OCI-LY7 (cell line): ENCODE measurements at regions not wholly inside any gene's neighbourhood (a gene's known extent, or its start where the extent isn't known, plus 50 kb on each side); places are given as distances from the start of the nearest gene placed in this dataset.

Source experiments
- BruUV-seq: library from RNA; stranded (reverse); fragments of 400-500 nt; replicated peaks from 2 replicates; lab custom pipeline; 2021; lab: Mats Ljungman, UMichigan
- CTCF ChIA-PET: fragments of 300-600 bp; sonication (Branson Sonifier 250); formaldehyde crosslinking; loops from one replicate; lab custom pipeline; 2022; ENCODE audit warnings: antibody characterized with exemption; ENCODE audit not compliant: unreplicated experiment; lab: Charles Lee
- POLR2A ChIA-PET: fragments of 300-600 bp; sonication (Branson Sonifier 250); formaldehyde crosslinking; loops from one replicate; lab custom pipeline; 2022; ENCODE audit warnings: antibody characterized with exemption; lab: Charles Lee
- DNase-seq: peaks from one replicate; pipeline ENCODE4 v3.0.0-alpha.2; 2015; ENCODE audit warnings: low spot score
- H2AFZ ChIP-seq: fragments of 200-600 bp; sonication (generic), shearing (Covaris generic); 2 replicates; pipeline ENCODE4 v1.6.1; 2014; ENCODE audit warnings: mild to moderate bottlenecking, antibody characterized with exemption, low read length, moderate library complexity
- H3K27ac ChIP-seq: fragments of 200-600 bp; sonication (generic); 2 replicates; pipeline ENCODE4 v1.5.1; 2014; ENCODE audit warnings: mixed run types, low read depth, mild to moderate bottlenecking, moderate library complexity, low read length, inconsistent platforms; ENCODE audit not compliant: poor library complexity, severe bottlenecking
- H3K36me3 ChIP-seq: fragments of 200-600 bp; sonication (generic); 2 replicates; pipeline ENCODE4 v1.6.1; 2014; ENCODE audit warnings: mild to moderate bottlenecking, antibody characterized with exemption, low read length, moderate library complexity, mixed read lengths; ENCODE audit not compliant: insufficient read depth
- H3K4me1 ChIP-seq: fragments of 200-600 bp; sonication (generic); 2 replicates; pipeline ENCODE4 v1.5.1; 2014; ENCODE audit warnings: mild to moderate bottlenecking, low read length; ENCODE audit not compliant: insufficient read depth, poor library complexity, severe bottlenecking
- H3K4me2 ChIP-seq: fragments of 200-600 bp; sonication (generic); 2 replicates; pipeline ENCODE4 v1.6.1; 2014; ENCODE audit warnings: mild to moderate bottlenecking, low read length
- H3K4me3 ChIP-seq: fragments of 200-600 bp; sonication (generic); 2 replicates; pipeline ENCODE4 v1.5.1; 2014; ENCODE audit warnings: mild to moderate bottlenecking, low read depth, low read length; ENCODE audit not compliant: poor library complexity, severe bottlenecking
- H3K79me2 ChIP-seq: fragments of 200-600 bp; sonication (generic); 2 replicates; pipeline ENCODE4 v1.6.1; 2016; ENCODE audit warnings: low read depth, mild to moderate bottlenecking, low read length, moderate library complexity, mixed read lengths; ENCODE audit not compliant: insufficient read depth
- H3K9me2 ChIP-seq: fragments of 200-600 bp; sonication (generic); 2 replicates; pipeline ENCODE4 v1.6.1; 2016; ENCODE audit warnings: mild to moderate bottlenecking, low read length, mixed read lengths; ENCODE audit not compliant: insufficient read depth
- H3K9me3 ChIP-seq: fragments of 200-600 bp; sonication (generic); 2 replicates; pipeline ENCODE4 v1.6.1; 2014; ENCODE audit warnings: mild to moderate bottlenecking, mixed run types, low read length, mixed read lengths
- H4K20me1 ChIP-seq: fragments of 200-600 bp; sonication (generic); 2 replicates; pipeline ENCODE4 v1.6.1; 2014; ENCODE audit warnings: mild to moderate bottlenecking, antibody characterized with exemption, low read length, moderate library complexity, mixed read lengths; ENCODE audit not compliant: insufficient read depth
- CTCF ChIP-seq: fragments of 200-600 bp; sonication (generic); conservative IDR thresholded peaks from 2 replicates; pipeline ENCODE4 v1.5.1; 2014; ENCODE audit warnings: mild to moderate bottlenecking, antibody characterized with exemption, low read length, moderate library complexity, mixed read lengths
- EZH2phosphoT487 ChIP-seq: fragments of 200-600 bp; sonication (generic); IDR thresholded peaks from 2 replicates; pipeline ENCODE4 v1.6.1; 2018; ENCODE audit warnings: low read depth, borderline replicate concordance, mild to moderate bottlenecking, mixed run types, antibody characterized with exemption, low read length, moderate library complexity, mixed read lengths
- intact Hi-C: fragments of 100-400 bp; cut with micrococcal nuclease; formaldehyde crosslinking; loops from one replicate; pipeline ENCODE4 v1.10.0; 2022; ENCODE audit not compliant: unreplicated experiment

DNA sequence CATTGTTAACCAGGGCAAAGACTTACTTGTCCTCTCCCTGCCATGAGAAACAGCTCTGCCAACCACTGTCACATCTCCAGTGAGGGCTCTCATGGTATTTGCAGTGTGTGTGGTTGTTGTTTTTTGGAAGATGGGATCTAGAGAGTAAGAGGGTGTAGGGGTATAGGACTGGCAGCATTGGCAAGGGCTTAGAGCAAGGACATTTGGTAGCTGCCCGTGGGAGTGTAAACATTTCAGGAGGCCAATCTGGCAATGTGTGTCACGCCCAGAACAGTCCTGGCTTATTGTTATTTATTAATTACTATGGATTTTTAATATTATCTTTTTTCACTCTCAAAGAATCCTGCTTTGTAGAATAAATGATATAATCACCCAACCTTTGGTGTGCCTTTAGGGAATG, 90.5 kb downstream of the TMEM17 start:
- DNase-seq = no peak
- no peaks in the 10 kb centered on the region for H4K20me1 ChIP-seq
- no peak overlapping the region for H3K4me2 ChIP-seq
- H3K9me3 ChIP-seq = no peaks in the 10 kb centered on the region
- no peak overlapping the region for H2AFZ ChIP-seq
- H3K27ac ChIP-seq = no peak overlapping the region
- no peak for TF ChIP-seq EZH2phosphoT487
- POLR2A ChIA-PET = interaction anchor here (0.9 kb wide), 1 partner anchor 486 kb away, joined by 3 read pairs; no protein-coding TSS in a partner anchor
- H3K4me1 ChIP-seq = peaks cover 19% of the 10 kb centered on the region
- CTCF ChIA-PET = no interaction called here
- no TSS peak for BruUV-seq
- intact Hi-C loops = no loop called here
- no peaks in the 10 kb centered on the region for H3K36me3 ChIP-seq
- H3K79me2 ChIP-seq = no peaks in the 10 kb centered on the region
- H3K4me3 ChIP-seq = no peak overlapping the region
- no peaks in the 10 kb centered on the region for H3K9me2 ChIP-seq

GRCh38 chr2:62415019-62415431, 91.0 kb downstream of the TMEM17 start:
- DNase-seq = peak; percentile 21
- Histone ChIP-seq H3K4me2 (no peak overlapping the region), H3K9me3 (no peaks in the 10 kb centered on the region), H2AFZ (no peak overlapping the region), H3K9me2 (no peaks in the 10 kb centered on the region), H3K4me1 (peaks cover 20% of the 10 kb centered on the region), H3K79me2 (no peaks in the 10 kb centered on the region), H3K27ac (no peak overlapping the region), H3K4me3 (no peak overlapping the region), H4K20me1 (no peaks in the 10 kb centered on the region), H3K36me3 (no peaks in the 10 kb centered on the region)
- TF ChIP-seq EZH2phosphoT487 (no peak), CTCF (no peak)
- ChIA-PET POLR2A (interaction anchor here (0.9 kb wide), 1 partner anchor 486 kb away, joined by 3 read pairs; no protein-coding TSS in a partner anchor), CTCF (no interaction called here)
- BruUV-seq = no TSS peak
- intact Hi-C loops = no loop called here

GRCh38 chr2:62413116-62413663, 92.8 kb downstream of the TMEM17 start:
- Histone ChIP-seq H2AFZ (no peak overlapping the region), H3K36me3 (no peaks in the 10 kb centered on the region), H3K79me2 (no peaks in the 10 kb centered on the region), H3K4me3 (no peak overlapping the region), H3K27ac (no peak overlapping the region), H3K9me2 (no peaks in the 10 kb centered on the region), H3K9me3 (no peaks in the 10 kb centered on the region), H4K20me1 (no peaks in the 10 kb centered on the region), H3K4me2 (no peak overlapping the region), H3K4me1 (peaks cover 25% of the 10 kb centered on the region)
- no peak for DNase-seq
- TF ChIP-seq EZH2phosphoT487 (no peak), CTCF (no peak)
- ChIA-PET POLR2A (no interaction called here), CTCF (no interaction called here)
- intact Hi-C loops = loop anchor here (5.0 kb wide), 1 partner anchor 216 kb away; the partner anchor contains the start of gene B3GNT2
- BruUV-seq = no TSS peak
